ENCODE measurements at regions not wholly inside any gene's neighbourhood (a gene's known extent, or its start where the extent isn't known, plus 50 kb on each side); places are given as distances from the start of the nearest gene placed in this dataset.

- no peak overlapping the region for H4K8ac ChIP-seq (ENCODE audit: low read length)
- H3K18ac ChIP-seq (ENCODE audit: low read depth in 1 of 2, low read length in 2 of 2), result no peak overlapping the region
- no peak overlapping the region for H2AK5ac ChIP-seq (ENCODE audit: low read length, severe bottlenecking)
- H2BK15ac ChIP-seq (ENCODE audit: low read depth, poor library complexity, severe bottlenecking), result no peak overlapping the region
- H2BK5ac ChIP-seq (ENCODE audit: low read depth, low read length, poor library complexity, severe bottlenecking), result no peak overlapping the region
- no peaks in the 10 kb centered on the region for H3K79me1 ChIP-seq (replicated peaks; ENCODE audit: low read length, poor library complexity, severe bottlenecking)
- H3K4me3 ChIP-seq (ENCODE audit: insufficient read depth in 1 of 2, low read depth in 1 of 2, low read length in 2 of 2), result no peak overlapping the region
- H3K27me3 ChIP-seq (ENCODE audit: control insufficient read depth in 1 of 2, insufficient read depth in 1 of 2, low read length in 2 of 2), result no peaks in the 10 kb centered on the region
- H3K14ac ChIP-seq (ENCODE audit: low read length in 2 of 2), result no peak overlapping the region
- DNase-seq, result no peak
- WGBS, result 76% methylated on average over 2 of the region's 3 CpGs
- H3K4me1 ChIP-seq (ENCODE audit: control insufficient read depth, insufficient read depth, low read depth, low read length), result no peaks in the 10 kb centered on the region
- H2AFZ ChIP-seq (ENCODE audit: low read depth, low read length), result no peak overlapping the region
- no peak overlapping the region for H2BK120ac ChIP-seq (ENCODE audit: low read depth, low read length)
- H3K4ac ChIP-seq (ENCODE audit: low read depth in 1 of 2, low read length in 2 of 2), result no peak overlapping the region
- no peak overlapping the region for H4K91ac ChIP-seq (ENCODE audit: low read length)
- no peak overlapping the region for H2BK12ac ChIP-seq (ENCODE audit: low read length in 2 of 2)
- no peak overlapping the region for H3K4me2 ChIP-seq (ENCODE audit: low read length, poor library complexity, severe bottlenecking)
- no peaks in the 10 kb centered on the region for H3K36me3 ChIP-seq (ENCODE audit: control insufficient read depth in 1 of 2, insufficient read depth in 2 of 2, low read depth in 1 of 2, low read length in 2 of 2)
- no peak overlapping the region for H3K9ac ChIP-seq (ENCODE audit: low read length)
- H3K27ac ChIP-seq (ENCODE audit: low read length, poor library complexity, severe bottlenecking), result no peak overlapping the region
- H3K23ac ChIP-seq (ENCODE audit: low read length in 2 of 2), result no peak overlapping the region
- no peaks in the 10 kb centered on the region for H3K9me3 ChIP-seq (ENCODE audit: control insufficient read depth, low read length)
Measured at GRCh38 chr3:146903927-146904326, 298.8 kb upstream of the PLSCR5 start.

GRCh38 chr3:146899171-146899570 is 294.0 kb upstream of the PLSCR5 start:
- Histone ChIP-seq H3K36me3 (ENCODE audit: control insufficient read depth in 1 of 2, insufficient read depth in 2 of 2, low read depth in 1 of 2, low read length in 2 of 2) (no peaks in the 10 kb centered on the region), H3K18ac (ENCODE audit: low read depth in 1 of 2, low read length in 2 of 2) (no peak overlapping the region), H3K9ac (ENCODE audit: low read length) (no peak overlapping the region), H3K4me1 (ENCODE audit: control insufficient read depth, insufficient read depth, low read depth, low read length) (no peaks in the 10 kb centered on the region), H3K14ac (ENCODE audit: low read length in 2 of 2) (no peak overlapping the region), H2AK5ac (ENCODE audit: low read length, severe bottlenecking) (no peak overlapping the region), H3K27me3 (ENCODE audit: control insufficient read depth in 1 of 2, insufficient read depth in 1 of 2, low read length in 2 of 2) (no peaks in the 10 kb centered on the region), H3K4ac (ENCODE audit: low read depth in 1 of 2, low read length in 2 of 2) (no peak overlapping the region), H3K27ac (ENCODE audit: low read length, poor library complexity, severe bottlenecking) (no peak overlapping the region), H4K8ac (ENCODE audit: low read length) (no peak overlapping the region), H2BK15ac (ENCODE audit: low read depth, poor library complexity, severe bottlenecking) (no peak overlapping the region), H2BK5ac (ENCODE audit: low read depth, low read length, poor library complexity, severe bottlenecking) (no peak overlapping the region), H3K4me3 (ENCODE audit: insufficient read depth in 1 of 2, low read depth in 1 of 2, low read length in 2 of 2) (no peak overlapping the region), H3K9me3 (ENCODE audit: control insufficient read depth, low read length) (no peaks in the 10 kb centered on the region), H3K4me2 (ENCODE audit: low read length, poor library complexity, severe bottlenecking) (no peak overlapping the region), H2AFZ (ENCODE audit: low read depth, low read length) (no peak overlapping the region), H2BK12ac (ENCODE audit: low read length in 2 of 2) (no peak overlapping the region), H3K23ac (ENCODE audit: low read length in 2 of 2) (no peak overlapping the region), H2BK120ac (ENCODE audit: low read depth, low read length) (no peak overlapping the region), H3K79me1 (replicated peaks; ENCODE audit: low read length, poor library complexity, severe bottlenecking) (no peaks in the 10 kb centered on the region), H4K91ac (ENCODE audit: low read length) (no peak overlapping the region)
- no peak for DNase-seq
- 91% methylated on average over 2 of the region's 3 CpGs for WGBS

- Histone ChIP-seq H4K91ac (ENCODE audit: low read length) (no peak overlapping the region), H2AFZ (ENCODE audit: low read depth, low read length) (no peak overlapping the region), H4K8ac (ENCODE audit: low read length) (no peak overlapping the region), H3K27me3 (ENCODE audit: control insufficient read depth in 1 of 2, insufficient read depth in 1 of 2, low read length in 2 of 2) (no peaks in the 10 kb centered on the region), H2BK5ac (ENCODE audit: low read depth, low read length, poor library complexity, severe bottlenecking) (no peak overlapping the region), H3K18ac (ENCODE audit: low read depth in 1 of 2, low read length in 2 of 2) (no peak overlapping the region), H2BK15ac (ENCODE audit: low read depth, poor library complexity, severe bottlenecking) (no peak overlapping the region), H3K36me3 (ENCODE audit: control insufficient read depth in 1 of 2, insufficient read depth in 2 of 2, low read depth in 1 of 2, low read length in 2 of 2) (no peaks in the 10 kb centered on the region), H3K23ac (ENCODE audit: low read length in 2 of 2) (peak overlapping the region in 1 of 2 experiments; percentile 3), H3K4me1 (ENCODE audit: control insufficient read depth, insufficient read depth, low read depth, low read length) (no peaks in the 10 kb centered on the region), H2AK5ac (ENCODE audit: low read length, severe bottlenecking) (no peak overlapping the region), H2BK120ac (ENCODE audit: low read depth, low read length) (no peak overlapping the region), H3K14ac (ENCODE audit: low read length in 2 of 2) (no peak overlapping the region), H3K27ac (ENCODE audit: low read length, poor library complexity, severe bottlenecking) (no peak overlapping the region), H3K4ac (ENCODE audit: low read depth in 1 of 2, low read length in 2 of 2) (no peak overlapping the region), H2BK12ac (ENCODE audit: low read length in 2 of 2) (no peak overlapping the region), H3K79me1 (replicated peaks; ENCODE audit: low read length, poor library complexity, severe bottlenecking) (no peaks in the 10 kb centered on the region), H3K9me3 (ENCODE audit: control insufficient read depth, low read length) (no peaks in the 10 kb centered on the region), H3K4me3 (ENCODE audit: insufficient read depth in 1 of 2, low read depth in 1 of 2, low read length in 2 of 2) (no peak overlapping the region), H3K9ac (ENCODE audit: low read length) (no peak overlapping the region), H3K4me2 (ENCODE audit: low read length, poor library complexity, severe bottlenecking) (no peak overlapping the region)
- WGBS, result 95% methylated on average over 2 of the region's 4 CpGs
- DNase-seq, result no peak
Measured at GRCh38 chr3:146896711-146897110, 291.6 kb upstream of the PLSCR5 start.

- H2BK15ac ChIP-seq (ENCODE audit: low read depth, poor library complexity, severe bottlenecking), result no peak overlapping the region
- H3K18ac ChIP-seq (ENCODE audit: low read depth in 1 of 2, low read length in 2 of 2), result no peak overlapping the region
- no peaks in the 10 kb centered on the region for H3K36me3 ChIP-seq (ENCODE audit: control insufficient read depth in 1 of 2, insufficient read depth in 2 of 2, low read depth in 1 of 2, low read length in 2 of 2)
- no peak overlapping the region for H3K4me3 ChIP-seq (ENCODE audit: insufficient read depth in 1 of 2, low read depth in 1 of 2, low read length in 2 of 2)
- H2BK12ac ChIP-seq (ENCODE audit: low read length in 2 of 2), result no peak overlapping the region
- H3K9me3 ChIP-seq (ENCODE audit: control insufficient read depth, low read length), result no peaks in the 10 kb centered on the region
- no peak overlapping the region for H2BK5ac ChIP-seq (ENCODE audit: low read depth, low read length, poor library complexity, severe bottlenecking)
- H3K14ac ChIP-seq (ENCODE audit: low read length in 2 of 2), result no peak overlapping the region
- H4K91ac ChIP-seq (ENCODE audit: low read length), result no peak overlapping the region
- no peak overlapping the region for H2BK120ac ChIP-seq (ENCODE audit: low read depth, low read length)
- no peak overlapping the region for H3K4me2 ChIP-seq (ENCODE audit: low read length, poor library complexity, severe bottlenecking)
- no peaks in the 10 kb centered on the region for H3K4me1 ChIP-seq (ENCODE audit: control insufficient read depth, insufficient read depth, low read depth, low read length)
- no peaks in the 10 kb centered on the region for H3K27me3 ChIP-seq (ENCODE audit: control insufficient read depth in 1 of 2, insufficient read depth in 1 of 2, low read length in 2 of 2)
- no peaks in the 10 kb centered on the region for H3K79me1 ChIP-seq (replicated peaks; ENCODE audit: low read length, poor library complexity, severe bottlenecking)
- H4K8ac ChIP-seq (ENCODE audit: low read length), result no peak overlapping the region
- 93% methylated on average over 3 of the region's 4 CpGs for WGBS
- H2AK5ac ChIP-seq (ENCODE audit: low read length, severe bottlenecking), result no peak overlapping the region
- H2AFZ ChIP-seq (ENCODE audit: low read depth, low read length), result no peak overlapping the region
- no peak overlapping the region for H3K23ac ChIP-seq (ENCODE audit: low read length in 2 of 2)
- no peak overlapping the region for H3K27ac ChIP-seq (ENCODE audit: low read length, poor library complexity, severe bottlenecking)
- DNase-seq, result no peak
- no peak overlapping the region for H3K4ac ChIP-seq (ENCODE audit: low read depth in 1 of 2, low read length in 2 of 2)
- H3K9ac ChIP-seq (ENCODE audit: low read length), result no peak overlapping the region
Measured at GRCh38 chr3:146895026-146895749, 290.0 kb upstream of the PLSCR5 start.
